NCI-H2171 (cell line): ENCODE measurements at regions not wholly inside any gene's neighbourhood (a gene's known extent, or its start where the extent isn't known, plus 50 kb on each side); places are given as distances from the start of the nearest gene placed in this dataset.

Experiments
- DNase-seq: peaks from one replicate; lab custom pipeline; 2025; lab: John Stamatoyannopoulos, UW

DNA sequence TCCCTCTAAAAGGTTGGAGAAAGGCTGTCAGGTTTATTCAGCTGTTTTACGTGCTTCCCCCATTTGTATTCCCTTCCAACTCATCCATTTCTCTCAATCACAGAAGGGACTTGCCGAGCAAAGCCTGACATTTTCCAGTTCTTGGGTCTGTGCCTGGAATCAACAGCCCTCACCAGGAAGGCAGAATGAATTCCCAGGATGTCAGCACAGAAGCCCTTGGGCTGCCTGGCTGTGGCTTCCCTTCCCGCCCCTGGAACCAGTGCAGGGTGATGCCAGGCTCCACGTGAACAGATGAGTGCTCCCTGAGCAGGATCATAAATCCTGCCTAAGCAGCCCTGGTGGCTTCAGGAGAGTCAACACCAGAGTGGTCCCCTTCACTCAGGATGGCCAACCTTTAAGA lies 86.1 kb upstream of the CD83 start:
- no peak for DNase-seq

- no peak for DNase-seq
These were observed 82.3 kb upstream of the CD83 start for GRCh38 chr6:14035071-14035847.

DNA sequence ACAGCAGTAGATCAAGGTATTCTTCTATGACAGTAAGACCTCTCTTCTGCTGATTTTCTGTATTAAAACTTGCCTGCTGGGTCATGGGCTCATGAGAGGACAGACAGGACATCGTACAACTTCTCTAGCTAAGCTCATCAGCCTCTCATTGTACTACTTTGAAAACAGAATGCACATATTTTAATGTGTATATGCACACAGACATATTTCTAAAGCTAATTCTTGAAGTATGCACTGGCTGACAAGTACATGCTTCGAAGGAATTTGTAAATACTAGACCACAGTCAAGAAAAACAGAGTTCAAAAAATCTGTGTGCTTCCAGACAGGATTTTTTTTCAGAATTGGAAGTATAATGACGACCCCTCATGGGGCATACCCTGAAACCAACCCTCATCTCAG lies 81.7 kb upstream of the CD83 start:
- DNase-seq, result no peak

GRCh38 chr6:14036911-14037310 lies 80.7 kb upstream of the CD83 start:
- DNase-seq, result no peak

DNA sequence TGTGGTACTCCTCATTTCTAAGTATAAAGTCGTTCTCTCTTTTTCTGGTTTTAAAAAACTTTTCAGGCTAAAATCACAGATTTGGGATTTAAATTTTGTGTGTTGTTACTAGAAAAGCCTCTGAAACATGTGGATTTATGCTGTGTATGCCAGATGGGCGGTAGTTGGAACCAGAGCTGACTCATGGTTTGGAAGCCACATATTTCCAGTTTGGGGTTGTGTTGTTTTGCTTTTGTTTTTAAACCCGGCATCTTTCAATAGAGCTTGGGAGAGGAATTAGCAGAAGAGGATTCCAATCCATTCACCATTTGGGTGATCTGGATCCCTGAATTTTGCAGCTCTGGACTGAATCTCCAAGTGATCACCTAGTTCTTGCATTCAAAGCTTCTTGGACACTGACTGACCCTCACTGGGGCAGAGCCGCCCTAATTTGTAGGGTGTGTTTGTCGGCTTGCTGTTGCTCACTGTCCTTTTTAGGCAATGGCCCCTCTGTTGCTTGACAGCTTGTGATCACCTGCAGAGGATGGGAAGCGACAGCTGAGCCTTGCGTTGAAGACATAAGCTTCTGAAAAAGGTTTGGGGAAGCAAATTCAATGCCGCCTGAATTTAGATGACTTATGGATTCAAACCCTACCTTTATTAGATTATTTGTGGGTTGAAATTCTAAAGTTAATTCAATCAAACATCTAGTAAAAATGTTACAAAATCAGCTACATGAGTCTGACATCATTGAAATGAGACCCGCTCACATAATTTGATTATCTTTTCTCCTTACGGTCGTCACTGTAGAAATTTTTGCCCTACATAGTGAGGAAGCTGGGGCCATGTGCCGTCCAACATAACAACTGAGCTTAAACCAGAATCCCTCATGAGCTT lies 79.9 kb upstream of the CD83 start:
- DNase-seq, result no peak

GRCh38 chr6:14038467-14039437 lies 78.8 kb upstream of the CD83 start:
- DNase-seq, result peak; percentile 81

- DNase-seq, result no peak
These were observed 77.5 kb upstream of the CD83 start for GRCh38 chr6:14040042-14040441.

GRCh38 chr6:14046476-14047068 lies 71.0 kb upstream of the CD83 start:
- DNase-seq, result peak; percentile 36

DNA sequence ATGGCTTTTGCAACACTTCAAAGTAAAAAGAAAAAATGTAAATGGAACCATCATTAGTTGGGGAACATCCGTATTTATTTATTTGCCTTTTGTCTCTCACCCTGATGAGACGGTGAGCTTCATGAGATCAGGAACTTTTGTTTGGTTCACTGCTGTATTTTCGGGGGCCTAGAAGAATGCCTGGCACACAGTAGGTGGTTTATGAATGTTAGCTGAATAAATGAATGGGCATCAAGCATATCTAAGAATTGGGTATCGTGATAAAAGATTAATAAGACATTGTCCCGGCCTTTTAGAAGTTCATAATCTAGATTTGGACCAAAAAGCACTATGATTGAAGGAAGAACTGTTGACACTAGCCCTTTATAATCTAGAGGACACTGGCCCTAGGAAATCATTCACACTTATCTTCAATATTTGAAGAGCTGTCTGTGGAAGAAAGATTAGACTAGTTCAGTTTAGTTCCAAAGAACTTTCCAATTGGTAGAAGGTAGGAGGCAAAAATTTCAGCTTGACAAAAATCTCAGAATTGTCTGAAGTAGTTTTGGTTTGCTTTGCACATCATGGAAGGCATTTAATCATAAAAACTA lies 70.3 kb upstream of the CD83 start:
- no peak for DNase-seq

- DNase-seq, result no peak
These were observed 68.7 kb upstream of the CD83 start for GRCh38 chr6:14048837-14049236.

DNA sequence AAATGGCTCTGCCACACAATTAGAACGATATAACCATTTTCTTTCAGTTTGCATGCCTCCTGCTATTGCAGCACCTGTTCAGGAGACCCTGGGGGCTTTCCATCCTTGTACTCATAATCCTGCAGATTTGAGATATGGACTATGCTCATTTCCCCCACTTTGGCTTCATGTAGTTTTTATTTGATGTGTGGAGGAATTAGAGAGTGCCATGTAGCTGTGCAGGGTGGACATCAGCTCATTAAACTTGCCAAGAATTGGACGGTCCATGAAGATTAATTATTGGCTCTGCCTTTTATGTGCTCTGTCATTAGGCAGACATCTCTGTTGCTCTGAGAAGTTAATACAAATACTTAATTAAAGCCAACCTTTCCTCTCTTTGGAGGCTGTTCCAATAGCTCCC lies 66.2 kb upstream of the CD83 start:
- no peak for DNase-seq

DNA sequence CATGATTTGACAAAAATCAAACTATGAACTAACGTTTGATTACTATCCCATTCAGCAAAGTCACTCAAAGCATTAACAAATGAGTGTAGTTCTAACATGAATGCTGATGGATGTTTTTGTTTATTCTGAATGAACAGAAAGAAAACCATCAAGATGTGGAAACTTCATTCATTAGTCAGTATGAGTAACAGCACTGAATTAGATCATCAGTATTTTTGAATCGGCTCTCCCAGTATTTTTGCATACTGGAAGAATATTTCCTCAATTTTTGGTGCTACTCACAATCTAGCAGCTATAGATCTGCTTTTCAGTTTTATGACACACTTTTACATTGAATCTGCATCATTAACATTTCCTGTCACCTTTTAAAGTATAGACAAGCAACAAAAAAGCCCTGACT lies 63.8 kb upstream of the CD83 start:
- no peak for DNase-seq

- peak; percentile 36 for DNase-seq
These were observed 62.0 kb upstream of the CD83 start for GRCh38 chr6:14055541-14055940.

DNA sequence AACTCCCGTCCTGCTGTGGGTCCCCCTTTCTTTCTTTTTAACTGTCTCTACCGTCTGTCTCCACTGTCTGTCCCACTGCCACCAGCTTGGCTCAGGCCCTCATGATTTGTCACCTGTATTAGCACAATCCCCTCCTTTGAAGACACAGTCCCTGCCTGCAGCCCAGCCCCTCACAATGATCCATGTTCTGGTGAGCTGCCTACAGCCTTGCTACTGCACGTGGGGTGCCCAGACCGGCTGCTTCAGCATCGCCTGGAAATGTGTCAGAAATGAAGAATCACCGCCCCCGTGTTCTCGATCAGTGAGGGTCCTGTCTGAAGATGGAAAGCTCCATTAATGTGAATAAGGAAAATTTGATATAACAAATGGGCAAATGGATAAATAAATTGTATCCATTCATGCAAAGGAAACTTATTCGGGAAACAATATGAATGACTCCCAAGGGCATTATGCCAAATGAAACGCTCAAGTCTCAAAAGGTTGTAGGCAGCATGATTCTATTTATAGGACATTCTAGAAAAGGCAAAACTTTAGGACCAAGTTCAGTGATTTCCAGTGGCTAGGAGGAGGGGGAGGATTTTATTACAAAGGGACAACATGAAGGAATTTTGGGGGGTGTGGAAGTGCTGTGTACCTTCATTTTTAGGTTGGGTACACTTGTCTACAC lies 59.4 kb upstream of the CD83 start:
- DNase-seq, result no peak

GRCh38 chr6:14058735-14059134 lies 58.8 kb upstream of the CD83 start:
- no peak for DNase-seq

DNA sequence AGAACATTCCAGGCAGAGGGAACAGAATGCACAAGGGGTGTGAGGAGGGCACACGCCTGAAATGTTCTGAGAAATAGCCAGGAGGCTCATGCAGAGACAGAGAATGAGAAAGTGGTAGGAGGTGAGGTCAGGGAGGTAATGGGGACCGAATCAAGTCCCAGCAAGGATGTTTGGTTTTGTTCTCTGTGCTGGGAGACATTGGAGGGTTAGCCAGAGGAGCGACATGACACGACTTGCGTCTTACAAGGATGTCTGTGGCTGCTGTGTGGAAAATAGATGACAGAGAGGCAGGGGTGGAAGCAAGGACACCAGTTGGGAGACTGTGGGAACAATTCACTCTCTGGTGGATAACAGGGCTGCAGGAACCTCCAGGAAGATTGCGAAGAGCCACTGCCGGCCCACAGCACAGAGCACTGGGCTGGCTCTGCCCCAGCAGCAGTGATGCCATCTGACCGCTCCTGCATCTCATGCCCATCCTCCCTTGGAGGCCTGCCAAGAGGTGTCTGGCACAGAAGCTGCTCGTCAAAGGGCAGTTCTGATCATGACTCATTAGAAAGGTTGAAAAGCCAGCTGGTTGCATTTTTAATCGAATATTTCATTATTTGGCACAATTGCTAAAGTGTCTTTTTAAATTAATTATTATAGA lies 57.7 kb upstream of the CD83 start:
- no peak for DNase-seq

GRCh38 chr6:14060971-14061370 lies 56.6 kb upstream of the CD83 start:
- DNase-seq, result no peak

GRCh38 chr6:14061643-14062042 lies 55.9 kb upstream of the CD83 start:
- no peak for DNase-seq

DNA sequence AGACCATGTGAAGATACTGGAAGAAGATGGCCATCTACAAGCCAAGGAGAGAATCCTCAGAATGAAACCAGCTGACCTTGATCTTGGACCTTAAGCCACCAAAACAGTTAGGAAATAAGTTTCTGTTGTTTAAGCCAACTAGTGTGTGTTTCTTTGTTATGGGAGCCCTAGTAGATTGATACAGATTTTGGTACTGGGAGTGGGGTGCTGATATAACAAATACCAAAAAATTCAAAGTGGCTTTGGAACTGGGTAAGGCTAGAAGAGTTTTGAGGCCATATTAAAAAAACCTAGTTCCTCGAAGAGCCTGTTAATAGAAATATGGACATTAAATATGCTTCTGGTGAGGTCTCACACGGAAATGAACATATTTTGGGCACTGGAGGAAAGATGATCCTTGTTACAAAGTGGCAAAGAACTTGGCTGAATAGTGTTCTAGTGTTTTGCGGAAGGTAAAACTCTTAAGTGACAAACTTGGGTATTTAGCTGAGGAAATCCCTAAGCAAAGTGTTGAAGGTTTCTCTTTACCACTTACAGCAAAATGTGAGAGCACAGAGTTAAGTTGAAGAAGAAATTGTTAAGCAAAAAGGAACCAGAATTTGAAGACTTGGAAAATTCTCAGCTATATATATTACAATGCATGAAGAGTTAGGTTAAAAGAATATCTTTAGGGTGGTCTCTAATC lies 55.1 kb upstream of the CD83 start:
- DNase-seq, result no peak

- no peak for DNase-seq
These were observed 53.8 kb upstream of the CD83 start for GRCh38 chr6:14063756-14064155.
